Endothelial cell of umbilical vein (primary cell): ENCODE measurements at regions not wholly inside any gene's neighbourhood (a gene's known extent, or its start where the extent isn't known, plus 50 kb on each side); places are given as distances from the start of the nearest gene placed in this dataset.

Experiments used
- BruUV-seq: library from RNA; stranded (reverse); fragments of 400-500 nt; replicated peaks from 2 replicates; lab custom pipeline; 2021; lab: Mats Ljungman, UMichigan
- CTCF ChIA-PET: fragments of 300-600, 350-600 bp; sonication (Branson Sonifier 250); formaldehyde crosslinking; loops from one replicate; lab custom pipeline; 2021; ENCODE audit warnings: antibody characterized with exemption, inconsistent platforms; lab: Charles Lee
- POLR2A ChIA-PET: fragments of 300-600, 350-600 bp; sonication (Branson Sonifier 250); formaldehyde crosslinking; loops from one replicate; lab custom pipeline; 2021; ENCODE audit warnings: antibody characterized with exemption, inconsistent platforms; lab: Charles Lee
- DNase-seq: peaks from one replicate; pipeline ENCODE4 v3.0.0-alpha.2; 2011; ENCODE audit warnings: low read depth, low spot score
- FAIRE-seq: peaks from 2 replicates; lab custom pipeline; 2011; peaks lifted over from hg19 to GRCh38; lab: Jason Lieb, UNC
- H2AFZ ChIP-seq: 2 replicates; pipeline ENCODE4 v1.6.0; 2012; ENCODE audit warnings: low read depth, low read length, control low read depth, inconsistent platforms
- H3K27ac ChIP-seq: 2 replicates; pipeline ENCODE4 v1.5.1; 2011; ENCODE audit warnings: low read depth, mild to moderate bottlenecking, control low read depth, low read length, moderate library complexity; ENCODE audit not compliant: insufficient read depth
- H3K27me3 ChIP-seq, 2 experiments: 2 replicates each; pipeline versions ENCODE4 v1.6.0 to v1.6.1; 2011; ENCODE audit warnings: low read length in 2 of 2, mixed read lengths in 1 of 2; ENCODE audit not compliant: control insufficient read depth in 2 of 2, insufficient read depth in 2 of 2
- H3K36me3 ChIP-seq, 2 experiments: 2 replicates in 1 of 2; 3 replicates in 1 of 2; pipeline ENCODE4 v1.5.1; 2011; ENCODE audit warnings: low read length in 2 of 2, mild to moderate bottlenecking in 1 of 2, moderate library complexity in 1 of 2; ENCODE audit not compliant: control insufficient read depth in 2 of 2, insufficient read depth in 2 of 2; ENCODE audit errors: extremely low read depth in 1 of 2
- H3K4me1 ChIP-seq: 3 replicates; pipeline ENCODE4 v1.5.1; 2011; ENCODE audit warnings: mild to moderate bottlenecking, low read length; ENCODE audit not compliant: control insufficient read depth, insufficient read depth; ENCODE audit errors: extremely low read depth
- H3K4me2 ChIP-seq: 2 replicates; pipeline ENCODE4 v1.6.1; 2011; ENCODE audit warnings: low read length, control low read depth, mixed read lengths; ENCODE audit not compliant: insufficient read depth
- H3K4me3 ChIP-seq, 3 experiments: fragments of 200-600 bp in 1 of 3; sonication (generic), shearing (Covaris generic) in 1 of 3; replicated peaks in 1 of 3; 2 replicates each; pipeline ENCODE4 v1.5.1; 2011 to 2016; ENCODE audit warnings: control low read depth in 3 of 3, low read length in 3 of 3, mild to moderate bottlenecking in 2 of 3, inconsistent platforms in 1 of 3, low read depth in 1 of 3, moderate library complexity in 1 of 3; ENCODE audit not compliant: insufficient read depth in 1 of 3
- H3K79me2 ChIP-seq: 2 replicates; pipeline ENCODE4 v1.6.0; 2012; ENCODE audit warnings: low read length, inconsistent platforms; ENCODE audit not compliant: control insufficient read depth, insufficient read depth
- H3K9ac ChIP-seq: replicated peaks from 2 replicates; pipeline ENCODE3; 2011; ENCODE audit warnings: low read length, control low read depth; ENCODE audit not compliant: insufficient read depth; ENCODE audit errors: extremely low read depth
- H3K9me1 ChIP-seq: replicated peaks from 3 replicates; pipeline ENCODE4 v1.6.0; 2011; ENCODE audit warnings: mild to moderate bottlenecking, low read length; ENCODE audit not compliant: control insufficient read depth, insufficient read depth; ENCODE audit errors: extremely low read depth
- H3K9me3 ChIP-seq: replicated peaks from 2 replicates; pipeline ENCODE4 v1.5.1; 2012; ENCODE audit warnings: low read length, inconsistent platforms; ENCODE audit not compliant: control insufficient read depth, insufficient read depth
- H4K20me1 ChIP-seq: replicated peaks from 2 replicates; pipeline ENCODE3; 2011; ENCODE audit warnings: mild to moderate bottlenecking, low read length; ENCODE audit not compliant: control insufficient read depth, insufficient read depth; ENCODE audit errors: extremely low read depth
- CTCF ChIP-seq, 2 donors: IDR thresholded peaks; 1 replicate in 1 of 2; 2 replicates in 1 of 2; pipeline ENCODE4 v1.5.1; 2011; ENCODE audit warnings: low read length in 2 of 2, mild to moderate bottlenecking in 2 of 2, moderate library complexity in 2 of 2, control low read depth in 1 of 2, inconsistent platforms in 1 of 2, low read depth in 1 of 2; ENCODE audit not compliant: insufficient read depth in 1 of 2; ENCODE audit errors: extremely low read depth in 1 of 2
- EZH2 ChIP-seq: IDR thresholded peaks from 2 replicates; pipeline ENCODE4 v1.6.1; 2012; ENCODE audit warnings: borderline replicate concordance, low read depth, mild to moderate bottlenecking, moderate library complexity, low read length, inconsistent platforms; ENCODE audit not compliant: severe bottlenecking
- FOS ChIP-seq: IDR thresholded peaks from 2 replicates; pipeline ENCODE4 v1.6.1; 2011; ENCODE audit warnings: mild to moderate bottlenecking, low read length, moderate library complexity, borderline replicate concordance; ENCODE audit not compliant: insufficient read depth
- GATA2 ChIP-seq: IDR thresholded peaks from 2 replicates; pipeline ENCODE4 v1.7.0; 2011; ENCODE audit warnings: low read depth, mild to moderate bottlenecking, moderate library complexity, mixed read lengths, low read length; ENCODE audit not compliant: insufficient read length, insufficient read depth
- JUN ChIP-seq: IDR thresholded peaks from 2 replicates; pipeline ENCODE4 v1.6.1; 2011; ENCODE audit warnings: borderline replicate concordance, low read depth; ENCODE audit not compliant: insufficient read length, insufficient read depth
- MYC ChIP-seq: IDR thresholded peaks from one replicate; pipeline ENCODE4 v1.6.1; 2011; ENCODE audit warnings: mild to moderate bottlenecking, low read depth, low read length
- POLR2A ChIP-seq: IDR thresholded peaks from 2 replicates; pipeline ENCODE4 v1.6.1; 2012; ENCODE audit warnings: low read depth, mild to moderate bottlenecking, control low read depth, low read length
- POLR2AphosphoS5 ChIP-seq: IDR thresholded peaks from 2 replicates; pipeline ENCODE4 v1.6.1; 2012; ENCODE audit warnings: low read depth, mild to moderate bottlenecking, control low read depth, low read length, moderate library complexity; ENCODE audit not compliant: insufficient read depth
- dilution Hi-C: fragments of 300-500 bp; cut with MboI; formaldehyde crosslinking; loops from one replicate; pipeline ENCODE4 v1.15.0; 2019; ENCODE audit warnings: low sequenced_read_pairs; ENCODE audit not compliant: extremely low pct_ligation_motif_present
- intact Hi-C: fragments of 100-400 bp; cut with micrococcal nuclease; formaldehyde crosslinking; loops from one replicate; pipeline ENCODE4 v1.10.0; 2022
- TF ChIP-seq, protein P1 (sequence below): IDR thresholded peaks from 2 replicates; pipeline ENCODE4 v1.6.1; 2011; ENCODE audit not compliant: insufficient read depth, insufficient read length

DNA sequence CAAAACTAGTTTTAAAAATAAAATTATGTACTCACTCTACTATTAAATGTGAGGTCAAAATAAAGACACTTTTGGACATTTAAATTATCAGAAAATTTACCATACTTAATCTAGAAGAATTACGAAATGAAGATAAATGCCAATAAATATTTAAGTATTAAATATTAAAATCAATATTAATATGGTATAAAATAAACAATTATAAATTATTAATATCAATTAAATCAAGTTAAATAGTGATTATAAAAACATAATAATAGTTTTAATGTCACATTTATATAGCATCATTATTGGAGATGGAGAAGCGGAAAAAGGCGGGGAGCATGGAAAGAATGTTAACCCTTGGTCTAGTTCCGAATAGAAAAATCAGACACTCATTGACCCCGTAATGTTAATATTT is 224.3 kb upstream of the MDGA2 start:
- CTCF ChIA-PET, result no interaction called here
- Histone ChIP-seq H3K79me2 (no peaks in the 10 kb centered on the region), H3K9me3 (no peaks in the 10 kb centered on the region), H3K27ac (no peak overlapping the region), H3K4me2 (no peak overlapping the region), H3K9me1 (no peaks in the 10 kb centered on the region), H3K4me3 (no peak overlapping the region), H4K20me1 (no peaks in the 10 kb centered on the region), H3K4me1 (no peaks in the 10 kb centered on the region), H3K9ac (no peak overlapping the region), H3K36me3 (no peaks in the 10 kb centered on the region), H2AFZ (no peak overlapping the region), H3K27me3 (no peaks in the 10 kb centered on the region)
- dilution Hi-C loops, result no loop called here
- DNase-seq (no peak), FAIRE-seq (no peak)
- TF ChIP-seq EZH2, result no peak
- TF ChIP-seq, protein P1, sequence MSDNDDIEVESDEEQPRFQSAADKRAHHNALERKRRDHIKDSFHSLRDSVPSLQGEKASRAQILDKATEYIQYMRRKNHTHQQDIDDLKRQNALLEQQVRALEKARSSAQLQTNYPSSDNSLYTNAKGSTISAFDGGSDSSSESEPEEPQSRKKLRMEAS, result no peak
- TF ChIP-seq CTCF (IDR thresholded peaks at IDR 0.05; ENCODE audit: extremely low read depth in 1 of 2, insufficient read depth in 1 of 2, low read depth in 1 of 2, low read length in 2 of 2), result no peak
- TF ChIP-seq MYC, result no peak
- no peak for TF ChIP-seq POLR2AphosphoS5
- no peak for TF ChIP-seq JUN
- TF ChIP-seq GATA2, result no peak
- no peak for TF ChIP-seq FOS
- no peak for TF ChIP-seq POLR2A
- intact Hi-C loops, result no loop called here
- POLR2A ChIA-PET, result no interaction called here
- BruUV-seq, result no TSS peak
